ENCODE measurements at regions not wholly inside any gene's neighbourhood (a gene's known extent, or its start where the extent isn't known, plus 50 kb on each side); places are given as distances from the start of the nearest gene placed in this dataset.

DNA sequence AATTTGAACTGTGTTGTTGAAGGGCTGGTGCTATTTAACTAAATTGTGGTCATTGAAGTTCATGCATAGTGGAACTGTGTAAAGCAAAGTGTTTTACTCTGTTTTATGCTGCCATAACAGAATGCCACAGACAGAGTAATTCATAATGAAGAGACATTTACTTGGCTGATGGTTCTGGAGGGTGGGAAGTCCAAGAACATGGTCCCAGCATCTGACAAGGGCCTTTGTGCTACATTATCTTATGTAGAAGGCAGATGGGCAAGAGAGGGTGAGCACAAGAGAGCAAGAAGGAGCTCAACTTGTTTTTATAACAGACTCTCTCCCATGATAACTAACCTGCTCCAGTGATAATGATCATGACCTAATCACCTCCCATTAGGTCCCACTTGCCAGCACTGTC lies 101.9 kb upstream of the NR3C1 start:
- TF ChIP-seq, protein P1, sequence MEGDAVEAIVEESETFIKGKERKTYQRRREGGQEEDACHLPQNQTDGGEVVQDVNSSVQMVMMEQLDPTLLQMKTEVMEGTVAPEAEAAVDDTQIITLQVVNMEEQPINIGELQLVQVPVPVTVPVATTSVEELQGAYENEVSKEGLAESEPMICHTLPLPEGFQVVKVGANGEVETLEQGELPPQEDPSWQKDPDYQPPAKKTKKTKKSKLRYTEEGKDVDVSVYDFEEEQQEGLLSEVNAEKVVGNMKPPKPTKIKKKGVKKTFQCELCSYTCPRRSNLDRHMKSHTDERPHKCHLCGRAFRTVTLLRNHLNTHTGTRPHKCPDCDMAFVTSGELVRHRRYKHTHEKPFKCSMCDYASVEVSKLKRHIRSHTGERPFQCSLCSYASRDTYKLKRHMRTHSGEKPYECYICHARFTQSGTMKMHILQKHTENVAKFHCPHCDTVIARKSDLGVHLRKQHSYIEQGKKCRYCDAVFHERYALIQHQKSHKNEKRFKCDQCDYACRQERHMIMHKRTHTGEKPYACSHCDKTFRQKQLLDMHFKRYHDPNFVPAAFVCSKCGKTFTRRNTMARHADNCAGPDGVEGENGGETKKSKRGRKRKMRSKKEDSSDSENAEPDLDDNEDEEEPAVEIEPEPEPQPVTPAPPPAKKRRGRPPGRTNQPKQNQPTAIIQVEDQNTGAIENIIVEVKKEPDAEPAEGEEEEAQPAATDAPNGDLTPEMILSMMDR (IDR thresholded peaks at IDR 0.05), result no peak
- TF ChIP-seq POLR2A (IDR thresholded peaks at IDR 0.05), result no peak

Measured in body of pancreas (tissue), 4 donors.